SK-N-SH treated with all-trans-retinoic acid at 6 μM for 48 hours (cell line): ENCODE measurements at regions not wholly inside any gene's neighbourhood (a gene's known extent, or its start where the extent isn't known, plus 50 kb on each side); places are given as distances from the start of the nearest gene placed in this dataset.

Experiments used
- SNAI2 ChIP-seq: fragments of 250-450 bp; sonication (Bioruptor Pico); IDR thresholded peaks from 2 replicates; pipeline ENCODE4 v1.5.0; 2020; ENCODE audit warnings: mild to moderate bottlenecking, moderate library complexity
- TF ChIP-seq, protein P1 (sequence below): fragments of 250-450 bp; sonication (Bioruptor Pico); IDR thresholded peaks from 2 replicates; pipeline ENCODE4 v1.5.1; 2020; ENCODE audit warnings: low read depth, mild to moderate bottlenecking, moderate library complexity

DNA sequence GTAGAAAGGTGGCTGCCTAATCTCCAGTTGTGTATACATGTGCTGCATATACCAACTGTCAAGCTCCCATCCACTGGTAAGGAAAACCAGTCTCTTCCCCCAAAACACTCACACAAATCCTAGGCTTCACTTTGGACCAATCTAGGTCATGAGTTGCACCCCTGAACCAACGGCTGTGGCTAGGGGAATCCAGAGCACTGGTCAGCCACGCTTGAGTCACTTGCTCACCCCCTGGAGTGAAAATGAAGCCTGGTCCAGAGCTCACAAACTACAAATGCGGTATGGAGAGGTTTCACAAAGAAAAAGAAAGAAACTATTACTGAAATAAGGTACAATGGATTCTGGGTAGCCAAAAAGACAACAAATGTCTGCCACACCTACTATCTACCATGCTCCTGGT is 66.1 kb upstream of the NLK start:
- TF ChIP-seq, protein P1, sequence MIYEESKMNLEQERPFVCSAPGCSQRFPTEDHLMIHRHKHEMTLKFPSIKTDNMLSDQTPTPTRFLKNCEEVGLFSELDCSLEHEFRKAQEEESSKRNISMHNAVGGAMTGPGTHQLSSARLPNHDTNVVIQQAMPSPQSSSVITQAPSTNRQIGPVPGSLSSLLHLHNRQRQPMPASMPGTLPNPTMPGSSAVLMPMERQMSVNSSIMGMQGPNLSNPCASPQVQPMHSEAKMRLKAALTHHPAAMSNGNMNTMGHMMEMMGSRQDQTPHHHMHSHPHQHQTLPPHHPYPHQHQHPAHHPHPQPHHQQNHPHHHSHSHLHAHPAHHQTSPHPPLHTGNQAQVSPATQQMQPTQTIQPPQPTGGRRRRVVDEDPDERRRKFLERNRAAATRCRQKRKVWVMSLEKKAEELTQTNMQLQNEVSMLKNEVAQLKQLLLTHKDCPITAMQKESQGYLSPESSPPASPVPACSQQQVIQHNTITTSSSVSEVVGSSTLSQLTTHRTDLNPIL, result no peak
- TF ChIP-seq SNAI2 (CRISPR knock-in tag), result no peak
